Liver (tissue), 8 donors: ENCODE measurements at regions not wholly inside any gene's neighbourhood (a gene's known extent, or its start where the extent isn't known, plus 50 kb on each side); places are given as distances from the start of the nearest gene placed in this dataset.

ENCODE experiments used
- DNase-seq: peaks from one replicate; pipeline ENCODE4 v3.0.0-alpha.2; 2017; ENCODE audit warnings: low spot score
- H3K27ac ChIP-seq, 2 donors: one replicate each; pipeline ENCODE4 v1.7.0; 2013; ENCODE audit warnings: inconsistent platforms in 2 of 2, low read length in 2 of 2, control low read depth in 1 of 2, low read depth in 1 of 2, mild to moderate bottlenecking in 1 of 2
- H3K27me3 ChIP-seq, 4 donors: one replicate each; pipeline versions ENCODE4 v1.6.1 to v1.7.0; 2013; ENCODE audit warnings: low read length in 3 of 4, inconsistent platforms in 1 of 4, mild to moderate bottlenecking in 1 of 4, moderate library complexity in 1 of 4; ENCODE audit not compliant: control insufficient read depth in 4 of 4, insufficient read depth in 4 of 4
- H3K36me3 ChIP-seq, 4 donors: one replicate each; pipeline versions ENCODE4 v1.6.1 to v1.7.0; 2013; ENCODE audit warnings: low read length in 3 of 4, mild to moderate bottlenecking in 3 of 4, low read depth in 1 of 4, moderate library complexity in 1 of 4; ENCODE audit not compliant: control insufficient read depth in 4 of 4, insufficient read depth in 3 of 4
- H3K4me1 ChIP-seq, 4 donors: one replicate each; pipeline versions ENCODE4 v1.6.1 to v1.7.0; 2013; ENCODE audit warnings: low read length in 3 of 4, mild to moderate bottlenecking in 3 of 4, moderate library complexity in 1 of 4; ENCODE audit not compliant: control insufficient read depth in 4 of 4, insufficient read depth in 4 of 4
- H3K4me3 ChIP-seq, 3 donors: one replicate each; pipeline versions ENCODE4 v1.6.1 to v1.7.0; 2013; ENCODE audit warnings: low read length in 3 of 3, control low read depth in 1 of 3, low read depth in 1 of 3, mild to moderate bottlenecking in 1 of 3
- H3K9ac ChIP-seq, 2 donors: one replicate each; pipeline ENCODE4 v1.7.0; 2013; ENCODE audit warnings: low read length in 2 of 2, mild to moderate bottlenecking in 2 of 2, moderate library complexity in 2 of 2, control low read depth in 1 of 2, low read depth in 1 of 2
- H3K9me3 ChIP-seq, 4 donors: one replicate each; pipeline versions ENCODE4 v1.6.1 to v1.7.0; 2013; ENCODE audit warnings: low read length in 3 of 4; ENCODE audit not compliant: control insufficient read depth in 4 of 4
- ATF3 ChIP-seq: IDR thresholded peaks from 2 replicates; pipeline ENCODE4 v1.6.1; 2016; ENCODE audit warnings: antibody characterized with exemption
- CTCF ChIP-seq: fragments of 150-350 bp; IDR thresholded peaks from 2 replicates; pipeline ENCODE4 v1.5.1; 2017; ENCODE audit warnings: improper control_type of control experiment, low read depth, low read length; ENCODE audit not compliant: missing input control
- FOXA1 ChIP-seq: IDR thresholded peaks from 2 replicates; pipeline ENCODE4 v1.6.1; 2016; ENCODE audit warnings: antibody characterized with exemption
- FOXA2 ChIP-seq: IDR thresholded peaks from 2 replicates; pipeline ENCODE4 v1.6.1; 2016; ENCODE audit warnings: antibody characterized with exemption
- JUND ChIP-seq, 2 donors: IDR thresholded peaks; 2 replicates each; pipeline ENCODE4 v1.6.1; 2016; ENCODE audit warnings: antibody characterized with exemption in 2 of 2
- MAX ChIP-seq: IDR thresholded peaks from 2 replicates; pipeline ENCODE4 v1.6.1; 2016; ENCODE audit warnings: antibody characterized with exemption
- NR2F2 ChIP-seq: IDR thresholded peaks from 2 replicates; pipeline ENCODE4 v1.6.1; 2016; ENCODE audit warnings: antibody characterized with exemption
- RAD21 ChIP-seq, 2 donors: IDR thresholded peaks; 2 replicates each; pipeline ENCODE4 v1.6.1; 2016; ENCODE audit warnings: antibody characterized with exemption in 2 of 2, mild to moderate bottlenecking in 2 of 2
- REST ChIP-seq: IDR thresholded peaks from 2 replicates; pipeline ENCODE4 v1.6.1; 2016; ENCODE audit warnings: antibody characterized with exemption, mild to moderate bottlenecking
- SP1 ChIP-seq: IDR thresholded peaks from 2 replicates; pipeline ENCODE4 v1.6.1; 2018; ENCODE audit warnings: antibody characterized with exemption, mild to moderate bottlenecking
- TAF1 ChIP-seq: conservative IDR thresholded peaks from 2 replicates; pipeline ENCODE4 v1.6.1; 2016; ENCODE audit warnings: antibody characterized with exemption, mild to moderate bottlenecking
- ZBTB33 ChIP-seq: IDR thresholded peaks from 2 replicates; pipeline ENCODE4 v1.6.1; 2016; ENCODE audit warnings: antibody characterized with exemption
- whole genome bisulfite sequencing: extraction: QIAGEN DNeasy Blood & Tissue Kit; methylation state at CpG from one replicate; pipeline ENCODE4 v1.1.7; 2013; 5-methylcytosine and 5-hydroxymethylcytosine counted together
- donor health status: healthy.
- donor health status: healthy.
- donor health status: healthy.
- donor health status: healthy.
- donor health status: healthy.

- TF ChIP-seq MAX (no peak), NR2F2 (no peak), FOXA1 (no peak), TAF1 (no peak), JUND (IDR thresholded peaks at IDR 0.05) (no peak), CTCF (no peak)
These were observed 259.8 kb upstream of the APCDD1 start (continued) for GRCh38 chr18:10194592-10194991.

- Histone ChIP-seq H3K27me3 (no peaks in the 10 kb centered on the region), H3K27ac (no peak overlapping the region), H3K36me3 (no peaks in the 10 kb centered on the region), H3K4me1 (no peaks in the 10 kb centered on the region), H3K9ac (no peak overlapping the region), H3K4me3 (no peak overlapping the region), H3K9me3 (no peaks in the 10 kb centered on the region)
- TF ChIP-seq SP1 (no peak), TAF1 (no peak), FOXA2 (no peak), ZBTB33 (no peak), ATF3 (no peak), REST (no peak), CTCF (no peak), RAD21 (IDR thresholded peaks at IDR 0.05) (no peak)
- DNase-seq: no peak
- 76% methylated on average over 2 of the region's 2 CpGs for WGBS
These were observed 258.9 kb upstream of the APCDD1 start for GRCh38 chr18:10195529-10195928.
